ENCODE measurements at regions not wholly inside any gene's neighbourhood (a gene's known extent, or its start where the extent isn't known, plus 50 kb on each side); places are given as distances from the start of the nearest gene placed in this dataset.

- H3K4me3 ChIP-seq (ENCODE audit: low read length), result no peak overlapping the region
- TF ChIP-seq CTCF (IDR thresholded peaks at IDR 0.05; ENCODE audit: low read depth, low read length, poor library complexity, severe bottlenecking) (no peak), EZH2phosphoT487 (IDR thresholded peaks at IDR 0.05; ENCODE audit: borderline replicate concordance, low read length) (no peak)
- no peaks in the 10 kb centered on the region for H3K36me3 ChIP-seq (ENCODE audit: control insufficient read depth, low read length)
- H3K4me2 ChIP-seq (ENCODE audit: low read length), result no peak overlapping the region
- H4K20me1 ChIP-seq (ENCODE audit: control insufficient read depth, insufficient read depth, low read depth, low read length), result no peaks in the 10 kb centered on the region
- H3K4me1 ChIP-seq (ENCODE audit: control insufficient read depth, low read length), result no peaks in the 10 kb centered on the region
- H3F3A ChIP-seq (ENCODE audit: control insufficient read depth, insufficient read depth), result no peaks in the 10 kb centered on the region
- no peaks in the 10 kb centered on the region for H3K79me2 ChIP-seq (ENCODE audit: control insufficient read depth, low read length)
- no peaks in the 10 kb centered on the region for H3K9me3 ChIP-seq (ENCODE audit: control insufficient read depth, insufficient read depth, low read length)
- no peak overlapping the region for H3K27ac ChIP-seq (ENCODE audit: low read depth, low read length)
- no peaks in the 10 kb centered on the region for H3K9me2 ChIP-seq (replicated peaks; ENCODE audit: control insufficient read depth, low read length)
- H3K27me3 ChIP-seq (ENCODE audit: control insufficient read depth, low read length), result no peaks in the 10 kb centered on the region
Observed at GRCh38 chr2:220586980-220587530, 959.6 kb downstream of the SLC4A3 start.

- Histone ChIP-seq H3K4me3 (ENCODE audit: low read length) (no peak overlapping the region), H3K27me3 (ENCODE audit: control insufficient read depth, low read length) (no peaks in the 10 kb centered on the region), H3F3A (ENCODE audit: control insufficient read depth, insufficient read depth) (no peaks in the 10 kb centered on the region), H3K4me1 (ENCODE audit: control insufficient read depth, low read length) (no peaks in the 10 kb centered on the region), H3K27ac (ENCODE audit: low read depth, low read length) (no peak overlapping the region), H3K9me3 (ENCODE audit: control insufficient read depth, insufficient read depth, low read length) (no peaks in the 10 kb centered on the region), H4K20me1 (ENCODE audit: control insufficient read depth, insufficient read depth, low read depth, low read length) (no peaks in the 10 kb centered on the region), H3K9me2 (replicated peaks; ENCODE audit: control insufficient read depth, low read length) (no peaks in the 10 kb centered on the region), H3K79me2 (ENCODE audit: control insufficient read depth, low read length) (no peaks in the 10 kb centered on the region), H3K4me2 (ENCODE audit: low read length) (no peak overlapping the region), H3K36me3 (ENCODE audit: control insufficient read depth, low read length) (no peaks in the 10 kb centered on the region)
- TF ChIP-seq EZH2phosphoT487 (IDR thresholded peaks at IDR 0.05; ENCODE audit: borderline replicate concordance, low read length) (no peak), CTCF (IDR thresholded peaks at IDR 0.05; ENCODE audit: low read depth, low read length, poor library complexity, severe bottlenecking) (no peak)
Observed at GRCh38 chr2:220588148-220588547, 960.7 kb downstream of the SLC4A3 start.

GRCh38 chr2:220590476-220590875 is 963.0 kb downstream of the SLC4A3 start:
- no peaks in the 10 kb centered on the region for H3F3A ChIP-seq (ENCODE audit: control insufficient read depth, insufficient read depth)
- no peaks in the 10 kb centered on the region for H3K9me3 ChIP-seq (ENCODE audit: control insufficient read depth, insufficient read depth, low read length)
- H3K27ac ChIP-seq (ENCODE audit: low read depth, low read length), result no peak overlapping the region
- no peak overlapping the region for H3K4me2 ChIP-seq (ENCODE audit: low read length)
- no peak overlapping the region for H3K4me3 ChIP-seq (ENCODE audit: low read length)
- H3K4me1 ChIP-seq (ENCODE audit: control insufficient read depth, low read length), result no peaks in the 10 kb centered on the region
- H3K36me3 ChIP-seq (ENCODE audit: control insufficient read depth, low read length), result no peaks in the 10 kb centered on the region
- H3K27me3 ChIP-seq (ENCODE audit: control insufficient read depth, low read length), result no peaks in the 10 kb centered on the region
- H3K9me2 ChIP-seq (replicated peaks; ENCODE audit: control insufficient read depth, low read length), result no peaks in the 10 kb centered on the region
- H3K79me2 ChIP-seq (ENCODE audit: control insufficient read depth, low read length), result no peaks in the 10 kb centered on the region
- H4K20me1 ChIP-seq (ENCODE audit: control insufficient read depth, insufficient read depth, low read depth, low read length), result no peaks in the 10 kb centered on the region
- no peak for TF ChIP-seq EZH2phosphoT487 (IDR thresholded peaks at IDR 0.05; ENCODE audit: borderline replicate concordance, low read length)
- no peak for TF ChIP-seq CTCF (IDR thresholded peaks at IDR 0.05; ENCODE audit: low read depth, low read length, poor library complexity, severe bottlenecking)
